ENCODE measurements at regions not wholly inside any gene's neighbourhood (a gene's known extent, or its start where the extent isn't known, plus 50 kb on each side); places are given as distances from the start of the nearest gene placed in this dataset.
"Not testable (repeated sequence)": the region's sequence is repeated elsewhere in the genome, so short reads cannot be mapped to it uniquely, and the experiment has no call there.

DNA sequence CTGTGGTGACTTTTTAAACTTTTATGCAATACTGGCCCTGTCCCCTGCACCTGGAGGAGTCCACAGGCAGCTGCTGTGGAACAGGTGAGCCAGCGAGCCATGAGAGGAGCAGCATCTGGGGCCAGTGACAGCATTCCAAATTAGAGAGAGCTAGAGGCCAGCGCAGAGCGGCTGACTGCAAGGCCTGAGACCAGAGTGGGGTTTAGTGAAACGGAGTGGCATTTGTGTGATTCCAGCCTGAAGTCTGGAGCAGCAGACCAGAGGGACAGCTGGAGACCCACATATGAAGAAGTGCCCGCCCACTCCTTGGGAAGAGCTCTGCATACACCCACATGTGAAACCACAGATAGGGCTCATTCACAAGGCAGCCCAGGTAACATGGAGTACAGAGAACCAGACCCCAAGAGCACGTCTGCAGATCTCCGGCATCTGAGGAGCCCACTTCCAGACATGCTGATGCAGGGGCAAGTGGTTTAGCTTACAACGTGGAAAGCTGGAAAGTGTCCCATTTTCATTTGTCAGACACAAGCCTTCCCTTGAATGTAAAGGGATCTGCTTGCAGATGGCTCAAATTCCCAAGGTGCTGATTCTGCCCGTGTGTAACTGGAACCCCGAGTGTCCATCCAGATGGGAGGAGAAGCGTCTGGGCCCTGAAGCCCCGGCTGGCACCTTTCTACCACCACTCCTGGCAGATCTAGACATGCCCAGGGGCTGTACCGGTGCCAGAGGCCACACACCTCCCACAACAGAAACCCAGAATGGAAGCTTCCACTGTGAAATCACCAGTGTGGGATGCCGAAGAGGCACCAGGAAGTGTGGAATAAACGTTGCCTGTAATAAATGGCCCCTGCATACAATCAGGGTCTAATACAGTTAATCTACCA lies 256.0 kb upstream of the TCERG1L start:
- DNase-seq: no peak

DNA sequence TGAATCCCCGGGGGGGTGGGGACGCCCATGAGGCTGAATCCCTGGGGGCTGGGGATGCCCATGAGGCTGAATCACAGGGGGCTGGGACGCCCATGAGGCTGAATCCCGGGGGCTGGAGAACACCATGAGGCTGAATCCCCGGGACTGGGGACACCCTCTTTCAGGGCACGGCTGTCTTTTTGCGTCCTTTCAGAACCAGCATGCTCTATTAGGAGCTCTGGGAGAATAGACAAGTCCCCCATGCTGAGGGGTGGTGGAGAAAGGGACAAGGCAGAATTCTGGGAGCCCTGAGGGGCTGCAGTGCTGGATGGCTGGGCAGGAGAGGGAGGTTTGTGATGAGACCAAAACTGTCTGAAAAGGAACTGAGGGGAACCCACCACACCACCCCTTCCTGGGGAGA lies 257.3 kb upstream of the TCERG1L start:
- no peak for DNase-seq

DNA sequence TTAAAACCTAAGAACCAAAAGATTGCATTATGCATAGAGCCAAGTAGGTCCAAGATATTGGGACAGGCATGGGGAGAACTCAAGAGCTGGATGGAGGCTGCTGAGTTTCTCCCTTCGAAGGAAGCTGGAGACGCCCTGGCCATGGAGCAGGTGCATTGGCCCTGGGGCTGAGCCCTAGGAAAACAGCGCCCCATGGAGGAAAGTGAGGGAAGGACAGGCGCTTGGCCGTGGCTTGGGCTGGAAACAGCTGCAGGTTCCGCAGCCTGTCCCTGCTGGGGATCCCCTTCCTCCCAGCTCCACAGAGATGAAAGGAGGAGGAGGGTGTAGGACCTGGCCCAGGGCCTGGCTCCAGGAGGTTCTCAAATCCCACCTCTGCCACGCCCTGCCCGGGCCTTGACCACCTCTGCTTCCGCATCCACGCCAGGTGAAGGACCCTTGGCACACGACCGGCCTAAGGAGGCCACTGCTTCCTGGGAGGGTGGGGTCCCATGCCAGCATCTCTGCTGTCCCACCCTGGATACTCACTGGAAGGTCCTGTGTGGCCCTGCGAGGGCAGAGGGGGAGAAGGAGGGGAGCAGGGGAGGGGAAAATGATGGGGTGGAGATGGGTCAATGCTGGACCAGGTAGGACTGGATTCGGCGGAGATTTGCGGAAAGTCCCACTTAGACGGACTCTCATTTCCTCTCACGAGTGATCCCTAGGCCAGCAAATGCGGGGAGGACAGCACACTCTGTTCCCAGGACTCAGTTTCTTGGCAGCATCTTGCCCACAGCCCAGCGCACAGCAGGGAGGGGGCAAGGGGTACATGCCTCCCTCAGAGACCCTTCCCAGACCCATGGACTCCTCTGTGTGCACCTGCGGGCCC lies 258.6 kb upstream of the TCERG1L start:
- no peak for DNase-seq

DNA sequence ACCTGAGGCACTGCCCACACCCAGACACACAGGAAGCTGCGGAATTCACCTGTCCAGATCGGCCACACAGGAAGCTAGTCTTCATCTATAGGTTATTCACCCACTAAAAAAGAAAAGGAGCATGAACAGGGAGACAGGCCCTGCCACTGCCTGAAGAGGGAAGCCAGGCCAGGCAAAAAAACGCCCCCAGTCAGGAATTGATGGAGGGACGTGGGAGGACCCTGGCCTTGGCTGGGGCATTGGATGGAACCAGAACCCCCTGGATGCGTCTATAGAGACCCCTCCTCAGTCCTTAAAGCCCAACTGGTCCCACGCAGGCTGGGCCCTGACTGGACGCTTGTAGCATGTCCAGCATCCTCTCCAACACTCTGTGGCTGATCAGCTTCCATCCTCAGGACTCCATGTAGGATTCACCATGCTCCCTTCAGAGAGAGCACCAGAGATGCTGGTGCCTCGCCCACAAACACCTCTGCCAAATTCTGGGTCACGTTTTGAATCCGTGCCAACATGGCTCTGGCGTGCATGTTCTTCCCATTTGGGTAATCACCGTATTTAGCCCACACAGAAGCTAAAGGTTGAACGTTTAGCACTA lies 259.3 kb upstream of the TCERG1L start:
- DNase-seq: no peak

DNA sequence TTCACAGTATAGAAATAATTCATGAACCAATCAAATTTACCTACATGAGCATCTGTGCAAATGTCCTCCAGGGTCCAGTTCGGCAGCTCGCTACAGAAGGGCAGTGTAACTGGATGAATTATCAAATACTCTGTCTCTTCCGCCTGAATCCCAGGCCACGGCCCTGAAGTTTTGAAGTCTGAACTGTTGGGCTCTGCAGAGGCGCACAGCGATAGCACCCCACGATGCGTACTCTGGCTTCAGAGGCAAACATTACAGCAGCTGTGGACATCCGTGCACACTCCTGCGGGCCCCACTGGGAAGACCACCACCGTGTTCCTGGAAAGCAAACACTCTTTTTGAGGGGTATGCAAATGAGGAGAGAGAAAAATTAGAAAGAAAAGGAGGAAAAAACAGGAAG lies 259.8 kb upstream of the TCERG1L start:
- DNase-seq: no peak

DNA sequence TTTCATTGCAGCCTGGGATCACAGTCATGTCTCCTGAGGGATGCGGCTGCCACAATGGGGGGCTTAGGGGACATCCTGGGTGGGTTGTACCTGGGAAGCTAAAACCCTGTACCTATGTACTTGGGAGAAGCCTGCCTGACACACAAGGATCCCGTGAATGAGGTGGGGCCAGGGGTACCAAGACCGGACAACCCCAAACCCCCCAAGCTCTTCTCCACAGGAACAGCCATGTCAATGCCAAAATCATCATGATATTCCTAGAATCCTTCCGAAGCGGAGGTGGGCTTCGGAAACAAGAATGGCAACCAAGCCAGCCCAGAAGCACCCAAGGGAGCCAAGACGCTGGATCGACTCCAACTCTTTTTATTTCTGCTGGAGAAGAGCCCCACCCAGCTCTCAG lies 260.3 kb upstream of the TCERG1L start:
- no peak for DNase-seq

DNA sequence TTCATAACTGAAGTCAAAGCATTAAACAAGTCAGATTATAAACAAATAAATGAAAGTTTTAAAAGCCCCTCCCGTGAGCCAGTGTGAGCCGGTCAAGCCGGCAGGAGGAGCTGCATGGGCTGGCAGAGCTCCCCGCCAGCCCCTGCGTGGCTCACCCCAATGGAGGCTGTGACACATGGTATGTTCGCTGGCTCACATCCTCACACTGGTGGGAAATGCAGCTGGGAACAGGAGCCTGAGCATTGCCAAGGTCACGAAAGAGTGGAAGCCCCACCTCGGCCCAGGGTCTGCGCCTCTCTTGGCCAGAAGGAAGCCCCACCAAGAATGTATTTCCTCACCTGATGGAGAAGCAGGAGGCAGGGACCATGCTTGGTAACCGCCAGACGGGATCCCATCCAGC lies 261.7 kb upstream of the TCERG1L start:
- no peak for DNase-seq

DNA sequence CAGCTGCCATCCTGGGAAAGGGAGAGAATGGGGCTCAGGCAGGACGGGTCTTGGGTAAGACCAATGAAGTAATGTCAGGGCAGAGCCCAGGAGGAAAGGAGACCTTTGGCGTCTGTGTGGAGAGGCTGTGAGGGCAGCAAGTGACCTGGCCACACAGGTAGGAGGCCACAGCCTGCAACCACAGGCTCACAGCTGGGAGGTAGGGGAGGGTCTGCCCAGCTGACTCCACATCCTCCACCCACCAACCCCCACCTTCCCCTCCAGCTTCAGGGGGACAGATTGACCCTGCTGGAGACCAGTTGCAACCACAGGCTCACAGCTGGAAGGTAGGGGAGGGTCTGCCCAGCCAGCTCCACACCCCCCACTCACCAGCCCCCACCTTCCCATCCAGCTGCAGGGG lies 262.2 kb upstream of the TCERG1L start:
- no peak for DNase-seq

DNA sequence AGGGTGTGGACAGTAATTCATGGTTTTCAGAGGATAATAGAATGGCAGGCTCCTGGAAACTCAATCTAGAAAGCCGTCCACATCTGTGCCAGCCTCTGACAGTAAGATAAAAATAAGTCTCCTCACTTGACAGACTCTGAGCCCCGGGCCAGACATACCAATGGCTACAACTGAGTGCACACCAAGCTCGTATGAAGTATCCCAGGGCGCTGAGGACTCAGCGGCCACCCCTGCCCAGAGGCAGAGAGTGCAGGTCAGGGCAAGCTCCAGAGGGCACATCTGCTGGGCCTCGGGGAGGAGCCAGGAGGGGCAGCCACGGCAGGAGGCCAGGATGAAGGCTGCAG lies 262.8 kb upstream of the TCERG1L start:
- DNase-seq: no peak

DNA sequence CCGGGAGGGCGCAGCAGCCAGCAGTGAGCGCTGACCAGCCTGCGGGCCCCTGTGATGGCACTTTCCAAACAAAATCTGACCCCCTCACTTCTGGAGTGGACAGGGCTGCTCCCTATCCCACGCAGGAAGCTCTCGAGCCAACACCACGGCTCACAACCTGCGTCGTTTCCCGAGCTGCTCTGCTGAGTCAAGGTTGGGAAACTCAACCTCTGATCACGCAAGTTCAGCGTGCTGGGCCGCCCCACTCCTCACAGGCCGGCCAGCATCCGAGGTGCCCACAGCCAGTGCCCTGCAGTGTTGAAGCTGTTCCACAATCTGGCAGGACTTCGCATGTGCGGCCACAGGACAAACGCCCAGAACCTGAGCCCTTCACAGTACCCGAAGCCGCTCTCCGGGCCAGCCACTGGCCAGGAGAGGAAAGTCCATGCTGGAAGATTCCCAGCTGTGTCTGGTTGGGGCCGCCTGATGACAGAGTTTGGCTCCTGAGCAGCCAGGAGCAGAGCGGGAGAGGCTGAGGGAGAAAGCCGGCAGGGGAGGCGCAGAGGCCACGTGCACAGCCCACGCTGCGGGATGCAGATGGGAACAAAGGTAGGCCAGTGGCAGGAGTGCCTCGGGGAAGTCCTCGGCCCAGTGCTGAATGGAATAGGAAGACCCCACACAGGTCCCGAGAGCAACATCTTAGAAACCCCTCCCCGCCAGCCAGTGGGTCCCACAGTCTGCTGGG lies 263.3 kb upstream of the TCERG1L start:
- DNase-seq: no peak

DNA sequence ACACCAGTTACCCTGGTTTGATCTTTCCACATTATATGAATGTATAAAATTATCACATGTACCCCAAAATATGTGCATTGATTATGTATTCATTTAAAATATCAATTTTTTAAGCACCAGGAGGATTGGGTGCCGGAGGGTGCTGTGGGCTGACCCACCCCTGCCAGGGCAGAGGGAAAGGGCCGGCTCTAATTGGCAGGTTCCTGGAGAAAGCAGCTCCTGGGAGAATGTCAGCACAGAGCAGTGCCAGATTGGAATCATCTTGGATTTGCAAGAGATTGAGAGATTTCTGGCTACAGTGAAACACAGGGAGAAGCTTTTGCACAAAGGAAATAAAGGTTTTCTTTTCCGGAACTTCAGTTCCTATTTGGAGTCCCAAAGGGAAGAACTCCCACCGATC lies 264.4 kb upstream of the TCERG1L start:
- no peak for DNase-seq

DNA sequence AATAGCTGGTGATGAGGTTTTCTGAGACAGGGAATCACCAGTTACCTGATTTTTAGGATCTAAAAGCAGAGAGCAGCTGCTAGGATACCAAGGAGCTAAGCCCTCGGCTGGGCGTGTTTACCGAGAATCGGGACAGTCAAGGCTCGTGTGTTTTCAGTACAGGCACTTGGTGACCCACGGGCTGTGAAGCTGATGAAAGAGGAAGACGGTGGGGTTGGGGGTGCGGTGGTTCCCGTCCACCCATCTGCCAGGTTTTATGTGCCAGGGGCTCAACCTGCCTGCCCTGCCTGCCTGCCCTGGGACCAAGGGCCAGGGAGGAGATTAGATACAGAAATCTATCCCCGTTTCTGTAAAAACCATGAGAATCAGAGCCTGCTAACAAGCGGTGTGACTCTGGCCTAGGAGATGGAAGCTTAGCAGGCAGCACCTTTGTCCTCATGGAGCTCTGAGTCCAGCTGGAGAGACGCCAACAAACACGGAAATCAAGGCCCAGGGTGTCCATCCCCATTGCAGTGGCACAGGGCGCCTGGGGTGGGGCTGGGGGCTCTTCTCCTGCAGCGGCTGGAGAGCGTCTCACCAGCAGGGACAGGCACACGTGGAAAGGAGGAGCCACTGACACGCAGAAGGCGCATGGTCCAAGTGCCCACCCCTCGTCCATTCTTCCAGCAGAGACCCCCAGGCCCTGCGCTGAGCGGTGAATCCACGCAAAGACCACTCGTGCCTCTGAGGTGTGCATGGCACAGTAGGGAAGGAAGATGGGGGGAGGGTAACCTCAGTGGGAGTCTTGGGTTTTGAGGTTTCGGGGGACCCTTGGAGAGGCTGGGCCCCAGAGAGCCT lies 265.0 kb upstream of the TCERG1L start:
- DNase-seq: no peak

DNA sequence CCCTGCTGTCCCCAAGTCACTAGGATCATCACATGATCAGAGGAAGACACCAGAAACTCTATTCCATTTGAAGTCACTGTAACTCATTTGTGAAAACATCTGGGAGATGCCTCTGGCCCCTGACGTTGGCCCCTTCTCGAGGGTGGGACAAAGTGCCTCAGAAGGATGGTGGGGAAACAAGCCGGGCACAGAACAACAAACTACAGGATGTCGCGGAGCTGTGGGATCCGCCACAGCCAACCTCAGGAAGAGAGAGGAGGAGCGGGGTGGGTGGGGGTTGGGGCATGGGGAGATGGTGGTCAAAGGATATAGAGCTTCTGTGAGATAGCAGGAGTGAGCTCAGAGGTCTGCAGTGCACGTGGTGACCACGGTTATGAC lies 265.6 kb upstream of the TCERG1L start:
- no peak for DNase-seq

DNA sequence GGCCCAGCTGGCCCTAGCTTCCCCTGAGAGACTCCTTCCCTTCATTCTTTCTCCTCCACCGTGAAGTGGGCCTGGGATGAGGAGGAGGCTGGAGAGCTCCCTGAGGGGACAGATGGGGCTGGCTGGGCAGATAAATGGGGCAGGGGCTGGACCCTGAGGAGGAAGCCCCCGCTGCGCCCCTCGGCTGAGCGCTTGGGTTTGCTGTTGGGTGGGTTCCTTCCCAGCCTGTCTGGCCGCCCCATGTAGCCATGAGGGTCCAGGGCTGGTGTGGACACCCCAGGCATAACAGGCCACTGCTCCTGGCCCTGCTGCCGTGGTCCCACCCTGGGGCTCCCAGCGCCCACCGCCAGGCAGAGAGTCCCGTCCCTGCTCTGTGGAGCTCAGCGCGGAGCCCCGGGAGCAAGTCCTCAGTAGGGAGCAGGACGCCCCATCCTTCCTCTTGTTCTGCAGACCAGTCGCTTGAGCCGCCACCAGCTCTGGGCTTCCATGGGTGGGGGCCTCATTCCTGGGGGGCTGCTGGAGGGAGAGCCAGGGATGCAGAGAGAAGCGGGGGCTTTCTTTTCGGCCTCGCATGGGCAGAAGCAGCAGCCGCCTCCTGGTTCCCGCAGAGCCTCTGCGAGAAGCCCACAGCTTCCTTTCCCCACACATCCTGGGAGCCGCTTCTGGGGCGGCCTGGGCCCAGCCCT lies 266.4 kb upstream of the TCERG1L start:
- no peak for DNase-seq

DNA sequence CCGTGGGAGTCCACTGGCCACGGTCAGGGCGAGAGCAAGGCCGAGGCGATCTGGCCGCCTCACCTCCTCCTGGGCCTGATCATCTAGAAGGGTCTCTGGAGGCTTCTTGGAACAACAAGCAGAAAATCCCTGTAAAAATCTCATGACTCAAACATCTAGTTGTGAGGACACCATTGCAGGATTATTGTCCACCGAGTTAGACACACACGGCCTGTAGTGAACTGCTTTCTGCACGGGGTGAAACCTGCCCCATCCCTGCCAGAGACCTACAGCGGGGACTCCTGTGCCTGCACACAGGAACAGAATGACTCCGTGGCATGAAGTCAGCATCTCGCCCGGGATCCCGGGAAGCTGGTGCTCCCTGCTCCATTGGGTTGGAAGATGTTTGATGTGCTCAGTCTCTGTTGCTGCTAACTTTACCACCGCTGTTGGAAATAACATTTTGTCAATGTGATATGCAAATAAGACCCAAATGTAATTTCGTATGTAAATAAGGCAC lies 267.0 kb upstream of the TCERG1L start:
- DNase-seq: no peak

DNA sequence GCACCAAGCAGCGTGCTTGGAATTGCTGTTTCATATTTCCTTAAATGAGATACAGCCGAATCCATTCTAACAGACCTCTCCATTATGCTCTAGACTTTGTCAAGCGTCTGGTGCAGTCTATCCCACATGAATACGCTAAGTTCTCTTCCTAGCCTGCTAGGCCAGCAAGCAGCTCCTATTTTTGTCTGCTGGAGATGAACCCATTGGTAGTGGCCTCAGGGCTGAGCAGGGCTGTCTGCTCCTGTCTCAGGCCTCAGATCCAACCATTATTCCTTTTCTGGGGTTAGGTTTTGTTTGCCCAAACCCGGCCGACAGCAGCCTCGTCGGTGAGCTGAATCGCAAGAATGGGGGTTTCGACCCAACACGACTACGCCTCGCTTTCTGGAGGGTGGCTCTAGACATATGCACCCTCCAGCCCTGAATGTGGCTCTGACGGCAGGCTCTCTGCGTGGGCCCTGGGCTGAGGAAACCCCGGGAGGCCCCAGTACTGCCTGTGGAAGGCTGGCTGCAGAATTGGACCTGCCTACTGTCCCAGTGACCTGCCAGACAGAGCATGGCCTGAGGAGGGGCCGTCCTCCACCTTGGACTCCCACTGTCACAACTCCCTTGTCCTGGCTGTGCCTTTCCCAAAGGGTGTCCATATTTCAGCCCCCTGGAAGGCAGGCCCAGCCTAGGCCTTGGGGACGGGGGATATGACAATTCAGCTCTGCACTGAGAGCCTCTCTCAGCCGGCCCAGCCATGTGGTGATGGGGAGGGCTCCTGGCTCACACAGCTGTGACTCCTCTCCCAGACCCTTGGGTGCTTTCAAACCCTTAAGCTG lies 267.9 kb upstream of the TCERG1L start:
- DNase-seq: no peak

DNA sequence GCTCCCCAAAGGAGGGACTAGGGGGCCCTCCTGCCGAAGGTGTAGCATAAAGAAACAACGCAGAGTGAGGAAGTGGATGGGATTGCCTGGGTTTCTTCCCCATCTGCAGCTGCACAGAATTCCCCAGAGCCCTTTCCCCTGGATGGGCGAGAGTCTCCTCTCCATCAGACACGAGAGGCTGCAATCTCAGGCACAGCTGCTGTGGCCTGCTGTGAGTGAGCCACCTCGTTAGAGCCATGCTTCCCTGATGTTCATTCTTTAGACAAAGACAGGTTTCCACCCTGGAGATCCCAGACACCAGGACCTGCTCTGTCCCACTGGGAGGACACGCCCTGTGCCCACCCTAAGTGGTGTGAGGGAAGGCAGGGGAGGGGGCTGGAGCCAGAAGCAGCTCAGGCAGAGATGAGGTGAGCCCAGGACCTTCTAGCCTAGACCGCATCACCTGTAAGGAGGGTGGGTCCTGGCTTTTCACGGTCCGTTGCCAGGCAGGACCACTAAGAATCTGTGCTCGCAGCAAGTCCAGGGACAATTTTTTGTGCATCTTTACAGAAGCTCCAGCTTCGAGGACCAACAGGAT lies 268.6 kb upstream of the TCERG1L start:
- no peak for DNase-seq

DNA sequence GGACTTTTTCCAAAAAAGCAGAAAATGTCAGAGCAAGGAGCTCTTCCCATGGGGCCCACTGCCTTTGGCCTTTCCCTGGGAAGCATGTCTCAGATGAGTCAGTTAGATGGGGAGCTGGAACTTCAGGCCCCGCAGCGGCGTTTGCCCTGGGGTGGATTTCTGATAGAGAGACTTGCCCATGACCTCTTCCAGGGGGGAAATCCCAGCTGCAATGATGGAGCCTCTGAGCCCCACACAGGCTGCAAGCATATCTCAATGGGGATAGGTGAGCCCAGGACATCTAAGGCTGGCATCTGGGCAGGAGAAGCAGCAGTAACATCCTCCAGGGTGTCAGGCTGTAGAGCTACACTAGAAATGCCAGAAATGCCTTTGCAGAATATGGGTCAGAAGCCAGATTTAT lies 269.2 kb upstream of the TCERG1L start:
- no peak for DNase-seq

DNA sequence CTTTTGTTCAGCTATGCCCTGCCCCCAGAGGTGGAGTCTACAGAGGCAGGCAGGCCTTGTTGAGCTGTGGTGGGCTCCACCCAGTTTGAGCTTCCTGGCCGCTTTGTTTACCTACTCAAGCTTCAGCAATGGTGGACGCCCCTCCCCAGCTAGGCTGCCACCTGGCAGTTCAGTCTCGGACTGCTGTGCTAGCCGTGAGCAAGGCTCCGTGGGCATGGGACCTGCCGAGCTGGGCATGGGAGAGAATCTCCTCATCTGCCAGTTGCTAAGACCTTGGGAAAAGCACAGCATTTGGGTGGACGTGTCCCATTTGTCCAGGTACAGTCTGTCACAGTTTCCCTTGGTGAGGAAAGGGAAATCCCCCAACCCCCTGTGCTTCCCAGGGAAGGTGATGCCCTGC lies 270.0 kb upstream of the TCERG1L start:
- DNase-seq: not testable (repeated sequence)

DNA sequence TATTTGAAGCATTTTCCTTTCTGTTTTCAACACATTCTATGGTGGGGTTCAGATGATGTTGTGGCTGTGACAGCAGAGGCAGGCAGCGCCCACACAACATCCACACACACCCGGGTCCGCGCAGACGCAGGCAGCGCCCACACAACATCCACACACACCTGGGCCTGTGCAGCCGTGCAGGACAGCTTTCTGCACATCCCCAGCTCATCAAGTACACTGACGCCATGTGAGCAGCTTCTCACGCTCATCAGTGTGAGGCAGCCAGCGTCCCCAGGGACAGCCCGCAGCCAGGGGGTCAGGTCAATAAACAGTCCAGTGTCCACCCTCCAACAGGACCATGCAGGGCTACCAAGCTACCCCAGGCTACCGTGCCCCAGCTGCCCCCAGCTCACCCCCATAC lies 272.8 kb upstream of the TCERG1L start:
- DNase-seq: no peak
